ENCODE measurements at regions not wholly inside any gene's neighbourhood (a gene's known extent, or its start where the extent isn't known, plus 50 kb on each side); places are given as distances from the start of the nearest gene placed in this dataset.

DNA sequence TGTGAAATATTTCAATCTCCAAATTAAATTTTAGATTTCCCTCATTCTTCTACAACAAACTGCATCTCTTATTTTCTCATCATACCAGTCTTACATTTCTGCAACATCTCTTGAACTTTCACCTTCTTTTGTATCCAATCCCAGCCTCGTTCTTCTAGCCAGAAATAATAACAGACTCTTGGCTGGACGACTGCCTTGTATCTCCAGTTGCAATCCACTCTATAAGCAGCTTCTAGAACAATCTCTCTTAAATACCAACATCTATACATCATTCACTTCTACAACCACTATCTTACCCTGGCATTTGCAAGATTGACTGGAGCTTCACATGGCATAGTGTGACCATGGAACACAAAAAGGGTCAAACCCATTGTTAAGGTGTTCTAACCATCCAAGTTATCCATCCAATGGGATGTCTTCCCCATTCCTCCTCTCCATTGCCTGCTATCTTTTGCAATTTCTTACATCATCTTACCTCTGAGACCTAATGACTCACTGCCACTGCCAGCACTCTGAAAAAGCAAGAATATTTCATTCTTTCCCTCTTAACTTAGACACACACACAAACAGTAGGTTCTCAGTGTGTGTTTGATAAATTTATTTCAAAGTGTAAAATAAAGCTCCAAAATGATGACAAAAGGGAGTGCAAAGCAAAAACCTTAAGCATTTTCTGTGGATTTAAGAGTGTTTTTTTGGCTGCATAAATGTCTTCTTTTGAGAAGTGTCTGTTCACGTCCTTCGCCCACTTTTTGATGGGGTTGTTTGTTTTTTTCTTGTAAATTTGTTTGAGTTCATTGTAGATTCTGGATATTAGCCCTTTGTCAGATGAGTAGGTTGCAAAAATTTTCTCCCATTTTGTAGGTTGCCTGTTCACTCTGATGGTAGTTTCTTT, 145.6 kb downstream of the METTL4 start:
- Mint-ChIP-seq H3K9me3 (peaks cover 15% of the 10 kb centered on the region), H3K27me3 (ENCODE audit: low read depth) (no peaks in the 10 kb centered on the region; the same call in 1 of the 2 replicates), H3K27ac (no peak overlapping the region), H3K36me3 (0 out of 2 replicates have a peak, but pooled peaks cover 4% of the 10 kb centered on the region), H3K4me3 (no peak overlapping the region), H3K4me1 (peaks cover 7% of the 10 kb centered on the region)
- ATAC-seq (no peak), DNase-seq (ENCODE audit: low spot score) (no peak)
- POLR2A ChIA-PET = no interaction called here
- TF ChIP-seq, protein P1, sequence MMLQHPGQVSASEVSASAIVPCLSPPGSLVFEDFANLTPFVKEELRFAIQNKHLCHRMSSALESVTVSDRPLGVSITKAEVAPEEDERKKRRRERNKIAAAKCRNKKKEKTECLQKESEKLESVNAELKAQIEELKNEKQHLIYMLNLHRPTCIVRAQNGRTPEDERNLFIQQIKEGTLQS (CRISPR knock-in tag; conservative IDR thresholded peaks at IDR 0.05) = no peak
- TF ChIP-seq ZNF423 (CRISPR knock-in tag; IDR thresholded peaks at IDR 0.05) (no peak), MYBL2 (CRISPR knock-in tag; IDR thresholded peaks at IDR 0.05) (no peak), TP53 (CRISPR knock-in tag; IDR thresholded peaks at IDR 0.05) (no peak), ETV6 (CRISPR knock-in tag; IDR thresholded peaks at IDR 0.05) (no peak), ZBTB21 (CRISPR knock-in tag; IDR thresholded peaks at IDR 0.05; ENCODE audit: borderline replicate concordance) (no peak), FOXJ3 (CRISPR knock-in tag; IDR thresholded peaks at IDR 0.05; ENCODE audit: borderline replicate concordance) (no peak), FOXK1 (CRISPR knock-in tag; IDR thresholded peaks at IDR 0.05) (no peak), NFE2L1 (CRISPR knock-in tag; IDR thresholded peaks at IDR 0.05) (no peak), RELA (CRISPR knock-in tag; IDR thresholded peaks at IDR 0.05; ENCODE audit: borderline replicate concordance) (no peak), GRHL2 (CRISPR knock-in tag; IDR thresholded peaks at IDR 0.05; ENCODE audit: insufficient replicate concordance, severe bottlenecking) (no peak), ZNF671 (CRISPR knock-in tag; IDR thresholded peaks at IDR 0.05) (no peak), SMAD4 (CRISPR knock-in tag; IDR thresholded peaks at IDR 0.05) (no peak), NR2C2 (CRISPR knock-in tag; IDR thresholded peaks at IDR 0.05) (no peak)
- TF ChIP-seq, protein P2, sequence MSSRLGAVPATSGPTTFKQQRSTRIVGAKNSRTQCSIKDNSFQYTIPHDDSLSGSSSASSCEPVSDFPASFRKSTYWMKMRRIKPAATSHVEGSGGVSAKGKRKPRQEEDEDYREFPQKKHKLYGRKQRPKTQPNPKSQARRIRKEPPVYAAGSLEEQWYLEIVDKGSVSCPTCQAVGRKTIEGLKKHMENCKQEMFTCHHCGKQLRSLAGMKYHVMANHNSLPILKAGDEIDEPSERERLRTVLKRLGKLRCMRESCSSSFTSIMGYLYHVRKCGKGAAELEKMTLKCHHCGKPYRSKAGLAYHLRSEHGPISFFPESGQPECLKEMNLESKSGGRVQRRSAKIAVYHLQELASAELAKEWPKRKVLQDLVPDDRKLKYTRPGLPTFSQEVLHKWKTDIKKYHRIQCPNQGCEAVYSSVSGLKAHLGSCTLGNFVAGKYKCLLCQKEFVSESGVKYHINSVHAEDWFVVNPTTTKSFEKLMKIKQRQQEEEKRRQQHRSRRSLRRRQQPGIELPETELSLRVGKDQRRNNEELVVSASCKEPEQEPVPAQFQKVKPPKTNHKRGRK (CRISPR knock-in tag; IDR thresholded peaks at IDR 0.05; ENCODE audit: borderline replicate concordance) = no peak
- TF ChIP-seq, protein P3, sequence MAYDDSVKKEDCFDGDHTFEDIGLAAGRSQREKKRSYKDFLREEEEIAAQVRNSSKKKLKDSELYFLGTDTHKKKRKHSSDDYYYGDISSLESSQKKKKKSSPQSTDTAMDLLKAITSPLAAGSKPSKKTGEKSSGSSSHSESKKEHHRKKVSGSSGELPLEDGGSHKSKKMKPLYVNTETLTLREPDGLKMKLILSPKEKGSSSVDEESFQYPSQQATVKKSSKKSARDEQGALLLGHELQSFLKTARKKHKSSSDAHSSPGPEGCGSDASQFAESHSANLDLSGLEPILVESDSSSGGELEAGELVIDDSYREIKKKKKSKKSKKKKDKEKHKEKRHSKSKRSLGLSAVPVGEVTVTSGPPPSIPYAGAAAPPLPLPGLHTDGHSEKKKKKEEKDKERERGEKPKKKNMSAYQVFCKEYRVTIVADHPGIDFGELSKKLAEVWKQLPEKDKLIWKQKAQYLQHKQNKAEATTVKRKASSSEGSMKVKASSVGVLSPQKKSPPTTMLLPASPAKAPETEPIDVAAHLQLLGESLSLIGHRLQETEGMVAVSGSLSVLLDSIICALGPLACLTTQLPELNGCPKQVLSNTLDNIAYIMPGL (CRISPR knock-in tag; IDR thresholded peaks at IDR 0.05) = no peak
- TF ChIP-seq, protein P4, sequence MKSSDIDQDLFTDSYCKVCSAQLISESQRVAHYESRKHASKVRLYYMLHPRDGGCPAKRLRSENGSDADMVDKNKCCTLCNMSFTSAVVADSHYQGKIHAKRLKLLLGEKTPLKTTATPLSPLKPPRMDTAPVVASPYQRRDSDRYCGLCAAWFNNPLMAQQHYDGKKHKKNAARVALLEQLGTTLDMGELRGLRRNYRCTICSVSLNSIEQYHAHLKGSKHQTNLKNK (CRISPR knock-in tag; IDR thresholded peaks at IDR 0.05) = no peak
- CTCF ChIA-PET = no interaction called here

DNA sequence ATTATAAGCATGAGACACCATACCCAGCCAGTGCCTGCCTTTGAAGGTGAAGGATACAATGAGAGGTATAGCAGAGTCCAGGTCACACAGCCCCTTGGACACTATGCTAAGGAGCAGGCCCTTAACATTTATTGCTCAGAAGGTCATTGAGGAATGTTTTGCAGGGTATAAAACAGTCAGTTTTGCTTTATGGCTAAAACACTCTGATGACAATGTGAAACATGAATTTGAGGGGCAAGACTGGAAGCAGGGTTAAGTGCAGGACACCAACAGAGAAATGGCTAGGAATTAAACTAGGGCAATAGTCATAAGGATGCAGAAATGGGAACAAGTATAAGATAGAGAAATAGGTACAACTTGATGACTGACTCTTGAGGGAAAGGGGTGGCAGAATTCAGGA, 141.1 kb downstream of the METTL4 start:
- CTCF ChIA-PET = no interaction called here
- H3K27ac Mint-ChIP-seq = no peak overlapping the region
- ATAC-seq = no peak
- no peak for TF ChIP-seq NR2C2 (CRISPR knock-in tag; IDR thresholded peaks at IDR 0.05)
- TF ChIP-seq ZNF138 (CRISPR knock-in tag; conservative IDR thresholded peaks at IDR 0.05) = no peak
- TF ChIP-seq ZNF671 (CRISPR knock-in tag; IDR thresholded peaks at IDR 0.05) = no peak
- POLR2A ChIA-PET = no interaction called here
- H3K4me3 Mint-ChIP-seq = no peak overlapping the region
- 0 out of 2 replicates have a peak, but pooled peaks cover 4% of the 10 kb centered on the region for H3K36me3 Mint-ChIP-seq
- peaks cover 17% of the 10 kb centered on the region for H3K9me3 Mint-ChIP-seq
- no peak for DNase-seq (ENCODE audit: low spot score)
- peaks cover 3% of the 10 kb centered on the region; the same call in 1 of the 2 replicates for H3K4me1 Mint-ChIP-seq
- H3K27me3 Mint-ChIP-seq (ENCODE audit: low read depth) = no peaks in the 10 kb centered on the region; the same call in 1 of the 2 replicates

DNA sequence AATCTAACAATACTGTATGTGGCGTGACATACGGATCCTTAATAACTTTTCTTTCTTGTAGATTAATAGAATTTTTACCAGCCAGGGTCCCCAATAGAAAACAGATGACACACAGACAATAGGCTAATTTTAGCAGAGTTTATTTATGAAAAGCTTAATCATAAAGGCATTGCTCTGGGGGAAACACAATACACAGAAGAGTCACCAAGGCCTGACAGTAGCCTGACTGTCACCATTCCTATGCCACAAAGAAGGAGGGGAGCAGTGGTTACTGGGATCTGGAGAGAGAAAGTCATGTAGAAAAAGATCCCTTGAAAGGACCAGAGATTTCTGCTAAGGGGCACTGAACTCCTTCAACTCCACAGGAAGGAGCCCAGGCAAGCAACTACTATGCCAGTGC, 139.5 kb downstream of the METTL4 start:
- H3K27me3 Mint-ChIP-seq (ENCODE audit: low read depth) = no peaks in the 10 kb centered on the region; the same call in 1 of the 2 replicates
- no peak overlapping the region for H3K27ac Mint-ChIP-seq
- 0 out of 2 replicates have a peak, but pooled peaks cover 4% of the 10 kb centered on the region for H3K36me3 Mint-ChIP-seq
- ChIA-PET POLR2A (no interaction called here), CTCF (no interaction called here)
- no peak overlapping the region for H3K4me3 Mint-ChIP-seq
- DNase-seq (ENCODE audit: low spot score) = no peak
- H3K9me3 Mint-ChIP-seq = peaks cover 10% of the 10 kb centered on the region
- H3K4me1 Mint-ChIP-seq = peaks cover 3% of the 10 kb centered on the region; the same call in 1 of the 2 replicates
- ATAC-seq = no peak
- TF ChIP-seq, protein P5, sequence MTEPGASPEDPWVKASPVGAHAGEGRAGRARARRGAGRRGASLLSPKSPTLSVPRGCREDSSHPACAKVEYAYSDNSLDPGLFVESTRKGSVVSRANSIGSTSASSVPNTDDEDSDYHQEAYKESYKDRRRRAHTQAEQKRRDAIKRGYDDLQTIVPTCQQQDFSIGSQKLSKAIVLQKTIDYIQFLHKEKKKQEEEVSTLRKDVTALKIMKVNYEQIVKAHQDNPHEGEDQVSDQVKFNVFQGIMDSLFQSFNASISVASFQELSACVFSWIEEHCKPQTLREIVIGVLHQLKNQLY (CRISPR knock-in tag; IDR thresholded peaks at IDR 0.05) = no peak
- TF ChIP-seq CBFB (CRISPR knock-in tag; IDR thresholded peaks at IDR 0.05; ENCODE audit: low read depth) (no peak), MYBL2 (CRISPR knock-in tag; IDR thresholded peaks at IDR 0.05) (no peak), SP1 (CRISPR knock-in tag; conservative IDR thresholded peaks at IDR 0.05) (no peak), NFYB (CRISPR knock-in tag; conservative IDR thresholded peaks at IDR 0.05; ENCODE audit: low read depth) (no peak), RELA (CRISPR knock-in tag; IDR thresholded peaks at IDR 0.05; ENCODE audit: borderline replicate concordance) (no peak), GTF2I (CRISPR knock-in tag; conservative IDR thresholded peaks at IDR 0.05) (no peak), OVOL2 (CRISPR knock-in tag; IDR thresholded peaks at IDR 0.05; ENCODE audit: borderline replicate concordance) (no peak)
- TF ChIP-seq, protein P6, sequence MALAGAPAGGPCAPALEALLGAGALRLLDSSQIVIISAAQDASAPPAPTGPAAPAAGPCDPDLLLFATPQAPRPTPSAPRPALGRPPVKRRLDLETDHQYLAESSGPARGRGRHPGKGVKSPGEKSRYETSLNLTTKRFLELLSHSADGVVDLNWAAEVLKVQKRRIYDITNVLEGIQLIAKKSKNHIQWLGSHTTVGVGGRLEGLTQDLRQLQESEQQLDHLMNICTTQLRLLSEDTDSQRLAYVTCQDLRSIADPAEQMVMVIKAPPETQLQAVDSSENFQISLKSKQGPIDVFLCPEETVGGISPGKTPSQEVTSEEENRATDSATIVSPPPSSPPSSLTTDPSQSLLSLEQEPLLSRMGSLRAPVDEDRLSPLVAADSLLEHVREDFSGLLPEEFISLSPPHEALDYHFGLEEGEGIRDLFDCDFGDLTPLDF (CRISPR knock-in tag; IDR thresholded peaks at IDR 0.05) = no peak

All from WTC11 (cell line).